Stomach (tissue), 8 donors: ENCODE measurements at regions not wholly inside any gene's neighbourhood (a gene's known extent, or its start where the extent isn't known, plus 50 kb on each side); places are given as distances from the start of the nearest gene placed in this dataset.

ENCODE experiments used
- DNase-seq, 2 donors: peaks; one replicate each; pipeline versions ENCODE4 v3.0.0 to v3.0.0-alpha.2; 2013 to 2019
- H3K27ac ChIP-seq, 5 donors: fragments of 200-600 bp in 4 of 5; sonication (generic) in 4 of 5; one replicate each; pipeline ENCODE4 v1.5.1; 2013 to 2019; ENCODE audit warnings: mild to moderate bottlenecking in 1 of 5, moderate library complexity in 1 of 5
- H3K27me3 ChIP-seq, 3 donors: fragments of 200-600 bp; sonication (generic); one replicate each; pipeline ENCODE4 v1.5.1; 2017 to 2019; ENCODE audit warnings: mixed run types in 1 of 3
- H3K36me3 ChIP-seq, 4 donors: fragments of 200-600 bp; sonication (generic); 1 replicate in 3 of 4; 2 replicates in 1 of 4; pipeline ENCODE4 v1.5.1; 2016 to 2019
- H3K4me1 ChIP-seq, 4 donors: fragments of 200-600 bp; sonication (generic); one replicate each; pipeline ENCODE4 v1.5.1; 2016 to 2019
- H3K4me3 ChIP-seq, 4 donors: fragments of 200-600 bp; sonication (generic) in 3 of 4; one replicate each; pipeline ENCODE4 v1.5.1; 2016 to 2019; ENCODE audit warnings: mild to moderate bottlenecking in 1 of 4
- H3K9me3 ChIP-seq, 4 donors: fragments of 200-600 bp; sonication (generic); one replicate each; pipeline ENCODE4 v1.5.1; 2016 to 2019
- CTCF ChIP-seq, 7 experiments: fragments of 450-650 bp in 4 of 7; fragments of 200-600 bp in 3 of 7; sonication (generic) in 3 of 7; IDR thresholded peaks; one replicate each; pipeline ENCODE4 v1.5.1; 2016 to 2019; ENCODE audit warnings: antibody characterized with exemption in 7 of 7, control low read depth in 2 of 7, mild to moderate bottlenecking in 1 of 7
- EP300 ChIP-seq: sonication (generic); formaldehyde crosslinking; IDR thresholded peaks from one replicate; pipeline ENCODE4 v1.6.1; 2017; ENCODE audit warnings: antibody characterized with exemption
- POLR2A ChIP-seq, 4 donors: fragments of 450-650 bp; IDR thresholded peaks; one replicate each; pipeline ENCODE4 v1.6.1; 2016; ENCODE audit warnings: antibody characterized with exemption in 4 of 4, control low read depth in 2 of 4, mild to moderate bottlenecking in 1 of 4, moderate library complexity in 1 of 4
- POLR2AphosphoS5 ChIP-seq, 3 donors: sonication (generic); formaldehyde crosslinking; IDR thresholded peaks; one replicate each; pipeline ENCODE4 v1.6.1; 2016; ENCODE audit warnings: antibody characterized with exemption in 3 of 3
- WGBS, 5 donors: extraction: QIAGEN DNeasy Blood & Tissue Kit in 3 of 5; methylation state at CpG; one replicate each; pipeline versions ENCODE4 v1.1.5 to v1.1.7; 2013 to 2018; 5-methylcytosine and 5-hydroxymethylcytosine counted together
- intact Hi-C: fragments of 100-400 bp; cut with DNase I; formaldehyde crosslinking; loops from one replicate; pipeline ENCODE4 v1.15.1; 2023; ENCODE audit warnings: low total_unique reads
- donor health status: healthy with polysubstance abuse.
- donor health status: Bipolar disorder and iron deficiency.
- donor health status: healthy.

GRCh38 chr14:97283005-97283403, 485.8 kb downstream of the VRK1 start:
- no peak for DNase-seq
- Histone ChIP-seq H3K27me3 (peaks cover 0 to 9% (median 0%) of the 10 kb centered on the region in 3 donors), H3K4me1 (no peaks in the 10 kb centered on the region), H3K27ac (no peak overlapping the region), H3K36me3 (no peaks in the 10 kb centered on the region), H3K4me3 (no peak overlapping the region), H3K9me3 (no peaks in the 10 kb centered on the region)
- intact Hi-C loops = no loop called here
- no peak for TF ChIP-seq EP300
- TF ChIP-seq POLR2A (IDR thresholded peaks at IDR 0.05) = no peak
- TF ChIP-seq POLR2AphosphoS5 (IDR thresholded peaks at IDR 0.05) = no peak
- no peak for TF ChIP-seq CTCF (IDR thresholded peaks at IDR 0.05)
- 84 to 90% (median 89%) methylated on average over 9 of the region's 9 CpGs for WGBS, 5 donors

GRCh38 chr14:97283426-97283825, 486.2 kb downstream of the VRK1 start:
- no peaks in the 10 kb centered on the region for H3K9me3 ChIP-seq
- no peak overlapping the region for H3K4me3 ChIP-seq
- WGBS, 5 donors = 66 to 79% (median 74%) methylated on average over 8 of the region's 8 CpGs
- H3K4me1 ChIP-seq = no peaks in the 10 kb centered on the region
- TF ChIP-seq EP300 (no peak), POLR2AphosphoS5 (IDR thresholded peaks at IDR 0.05) (no peak), CTCF (IDR thresholded peaks at IDR 0.05) (no peak), POLR2A (IDR thresholded peaks at IDR 0.05) (no peak)
- H3K27me3 ChIP-seq = peaks cover 0 to 7% (median 0%) of the 10 kb centered on the region in 3 donors
- no peak overlapping the region for H3K27ac ChIP-seq
- intact Hi-C loops = no loop called here
- DNase-seq = no peak
- no peaks in the 10 kb centered on the region for H3K36me3 ChIP-seq

DNA sequence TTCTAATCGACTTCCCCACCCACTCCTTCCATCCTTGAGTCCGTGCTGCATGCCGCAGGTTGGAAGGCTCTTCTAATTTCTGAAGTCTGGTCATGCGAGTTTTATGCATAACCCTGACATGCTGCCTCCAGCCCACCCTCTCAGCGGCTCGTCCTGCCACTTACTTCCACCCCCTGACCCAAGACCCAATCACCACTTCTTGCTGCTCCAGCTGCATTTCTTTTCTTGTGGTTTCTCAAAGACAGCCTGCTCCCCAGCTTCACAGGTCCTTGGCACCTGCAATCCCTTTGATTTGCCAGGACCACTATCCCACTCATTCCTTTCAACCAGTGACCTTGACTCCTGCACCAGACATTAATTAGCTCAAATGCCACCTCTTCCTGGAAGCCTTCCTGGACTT, 486.7 kb downstream of the VRK1 start:
- intact Hi-C loops = no loop called here
- DNase-seq = no peak
- Histone ChIP-seq H3K4me3 (no peak overlapping the region), H3K27me3 (peaks cover 0 to 7% (median 0%) of the 10 kb centered on the region in 3 donors), H3K9me3 (no peaks in the 10 kb centered on the region), H3K4me1 (no peaks in the 10 kb centered on the region), H3K27ac (no peak overlapping the region), H3K36me3 (no peaks in the 10 kb centered on the region)
- TF ChIP-seq POLR2AphosphoS5 (IDR thresholded peaks at IDR 0.05) (no peak), CTCF (IDR thresholded peaks at IDR 0.05) (no peak), EP300 (no peak), POLR2A (IDR thresholded peaks at IDR 0.05) (no peak)
- WGBS, 5 donors = 79 to 87% (median 82%) methylated on average over 6 of the region's 6 CpGs

- no peaks in the 10 kb centered on the region for H3K36me3 ChIP-seq
- no peak overlapping the region for H3K27ac ChIP-seq
- H3K9me3 ChIP-seq = no peaks in the 10 kb centered on the region
- H3K27me3 ChIP-seq = peaks cover 0 to 10% (median 0%) of the 10 kb centered on the region in 3 donors
- DNase-seq = no peak
- TF ChIP-seq CTCF (IDR thresholded peaks at IDR 0.05) (no peak), POLR2AphosphoS5 (IDR thresholded peaks at IDR 0.05) (no peak), POLR2A (IDR thresholded peaks at IDR 0.05) (no peak), EP300 (no peak)
- no peak overlapping the region for H3K4me3 ChIP-seq
- 78 to 93% (median 90%) methylated on average over 1 of the region's 1 CpG for WGBS, 5 donors
- intact Hi-C loops = no loop called here
- no peaks in the 10 kb centered on the region for H3K4me1 ChIP-seq
Measured at GRCh38 chr14:97287956-97288355, 490.8 kb downstream of the VRK1 start.
